ENCODE measurements at regions not wholly inside any gene's neighbourhood (a gene's known extent, or its start where the extent isn't known, plus 50 kb on each side); places are given as distances from the start of the nearest gene placed in this dataset.

- TF ChIP-seq EZH2 (IDR thresholded peaks at IDR 0.05) (no peak), SRF (IDR thresholded peaks at IDR 0.05; ENCODE audit: low read depth) (no peak), FOSL1 (IDR thresholded peaks at IDR 0.05; ENCODE audit: low read depth) (no peak), SP1 (IDR thresholded peaks at IDR 0.05; ENCODE audit: low read depth) (no peak), POLR2A (IDR thresholded peaks at IDR 0.05; ENCODE audit: borderline replicate concordance, extremely low read depth, insufficient read depth, insufficient read length) (no peak)
Observed at GRCh38 chr13:80226645-80227044, 114.3 kb downstream of the SPRY2 start (continued).

- no peaks in the 10 kb centered on the region for H3K9me3 ChIP-seq (ENCODE audit: control insufficient read depth in 1 of 2, insufficient read depth in 1 of 2, low read depth in 1 of 2, low read length in 2 of 2)
- intact Hi-C loops (cut with micrococcal nuclease): no loop called here
- H3K4me1 ChIP-seq (ENCODE audit: control insufficient read depth in 1 of 2, insufficient read depth in 2 of 2, low read length in 2 of 2): no peaks in the 10 kb centered on the region
- ChIA-PET RAD21 (ENCODE audit: low non-redundant PET in 1 of 2, low total read pairs in 2 of 2, uncharacterized antibody in 2 of 2, unreplicated experiment in 2 of 2) (no interaction called here), CTCF (no interaction called here), POLR2A (no interaction called here)
- no TSS peak for BruUV-seq (replicated peaks)
- H3K9ac ChIP-seq (ENCODE audit: low read length): no peak overlapping the region
- no peak overlapping the region for H3K4me3 ChIP-seq (replicated peaks in 1 of 2; ENCODE audit: low read depth in 1 of 2, low read length in 2 of 2)
- no peaks in the 10 kb centered on the region for H3K27me3 ChIP-seq (ENCODE audit: insufficient read depth, low read length)
- no peaks in the 10 kb centered on the region for H4K20me1 ChIP-seq (ENCODE audit: insufficient read depth)
- H2AFZ ChIP-seq (ENCODE audit: low read depth, low read length, poor library complexity, severe bottlenecking): no peak overlapping the region
- no peak overlapping the region for H3K4me2 ChIP-seq (ENCODE audit: low read length)
- TF ChIP-seq EZH2 (IDR thresholded peaks at IDR 0.05): no peak
- TF ChIP-seq FOSL1 (IDR thresholded peaks at IDR 0.05; ENCODE audit: low read depth): no peak
- no peak for TF ChIP-seq MAX (IDR thresholded peaks at IDR 0.05)
- TF ChIP-seq REST (IDR thresholded peaks at IDR 0.05; ENCODE audit: low read depth): no peak
- no peak for TF ChIP-seq EGR1 (IDR thresholded peaks at IDR 0.05; ENCODE audit: low read depth)
- TF ChIP-seq CEBPB (IDR thresholded peaks at IDR 0.05; ENCODE audit: low read depth): no peak
- no peaks in the 10 kb centered on the region for H3K9me2 ChIP-seq (ENCODE audit: insufficient read depth)
- DNase-seq (ENCODE audit: low read depth, low spot score): no peak
- no peaks in the 10 kb centered on the region for H3K36me3 ChIP-seq (ENCODE audit: control insufficient read depth in 1 of 2, insufficient read depth in 2 of 2, low read length in 2 of 2)
- no peak for ATAC-seq
- no peak overlapping the region for H3K27ac ChIP-seq (ENCODE audit: low read depth, low read length)
- no peaks in the 10 kb centered on the region for H3K79me2 ChIP-seq (ENCODE audit: insufficient read depth, low read length)
Observed at GRCh38 chr13:80224468-80224867, 116.5 kb downstream of the SPRY2 start.
